Activated naive CD4-positive, alpha-beta T cell treated with anti-CD3 and anti-CD28 coated beads for 36 hours (primary cell): ENCODE measurements at regions not wholly inside any gene's neighbourhood (a gene's known extent, or its start where the extent isn't known, plus 50 kb on each side); places are given as distances from the start of the nearest gene placed in this dataset.

Experiments used
- CTCF ChIA-PET: fragments of 350-600 bp; sonication (Branson Sonifier 250); formaldehyde crosslinking; loops from one replicate; lab custom pipeline; 2021; ENCODE audit warnings: antibody characterized with exemption; lab: Charles Lee
- DNase-seq: peaks from one replicate; pipeline ENCODE4 v3.0.0-alpha.2; 2020
- H3K27ac Mint-ChIP-seq: one replicate; pipeline ENCODE4 v1.8.0; 2021; ENCODE audit warnings: mild to moderate bottlenecking, mixed read lengths
- H3K27me3 Mint-ChIP-seq: one replicate; pipeline ENCODE4 v1.8.0; 2021; ENCODE audit warnings: low read depth, mixed read lengths
- H3K36me3 Mint-ChIP-seq: one replicate; pipeline ENCODE4 v1.8.0; 2021; ENCODE audit warnings: low read depth, mixed read lengths
- H3K4me1 Mint-ChIP-seq: one replicate; pipeline ENCODE4 v1.8.0; 2021; ENCODE audit warnings: low read depth, mixed read lengths
- H3K4me3 Mint-ChIP-seq: one replicate; pipeline ENCODE4 v1.8.0; 2021; ENCODE audit warnings: mild to moderate bottlenecking, moderate library complexity, mixed read lengths
- H3K9me3 Mint-ChIP-seq: one replicate; pipeline ENCODE4 v1.8.0; 2021; ENCODE audit warnings: mixed read lengths
- intact Hi-C: fragments of 100-400 bp; cut with micrococcal nuclease; formaldehyde crosslinking; loops from one replicate; pipeline ENCODE4 v1.15.1; 2023

GRCh38 chr6:163775313-163775712 lies 360.8 kb downstream of the QKI start:
- no peaks in the 10 kb centered on the region for H3K4me1 Mint-ChIP-seq
- no peaks in the 10 kb centered on the region for H3K36me3 Mint-ChIP-seq
- H3K27me3 Mint-ChIP-seq: peaks cover 11% of the 10 kb centered on the region
- no peaks in the 10 kb centered on the region for H3K9me3 Mint-ChIP-seq
- DNase-seq: no peak
- intact Hi-C loops: no loop called here
- H3K27ac Mint-ChIP-seq: no peak overlapping the region
- no peak overlapping the region for H3K4me3 Mint-ChIP-seq
- CTCF ChIA-PET: interaction anchor here (1.3 kb wide), 1 partner anchor 15 kb away, joined by 3 read pairs; no protein-coding TSS in a partner anchor

- Mint-ChIP-seq H3K4me1 (no peaks in the 10 kb centered on the region), H3K36me3 (no peaks in the 10 kb centered on the region), H3K4me3 (no peak overlapping the region), H3K27me3 (peaks cover 11% of the 10 kb centered on the region), H3K9me3 (no peaks in the 10 kb centered on the region), H3K27ac (no peak overlapping the region)
- intact Hi-C loops: no loop called here
- DNase-seq: no peak
- CTCF ChIA-PET: no interaction called here
Observed at GRCh38 chr6:163774485-163774884, 360.0 kb downstream of the QKI start.

GRCh38 chr6:163773646-163774045 lies 359.1 kb downstream of the QKI start:
- CTCF ChIA-PET: no interaction called here
- Mint-ChIP-seq H3K4me3 (no peak overlapping the region), H3K27ac (no peak overlapping the region), H3K36me3 (no peaks in the 10 kb centered on the region), H3K4me1 (no peaks in the 10 kb centered on the region), H3K9me3 (no peaks in the 10 kb centered on the region), H3K27me3 (peaks cover 11% of the 10 kb centered on the region)
- no peak for DNase-seq
- intact Hi-C loops: no loop called here

GRCh38 chr6:163772701-163773100 lies 358.2 kb downstream of the QKI start:
- peaks cover 10% of the 10 kb centered on the region for H3K27me3 Mint-ChIP-seq
- H3K4me3 Mint-ChIP-seq: no peak overlapping the region
- intact Hi-C loops: no loop called here
- H3K27ac Mint-ChIP-seq: no peak overlapping the region
- DNase-seq: no peak
- CTCF ChIA-PET: no interaction called here
- H3K4me1 Mint-ChIP-seq: no peaks in the 10 kb centered on the region
- H3K36me3 Mint-ChIP-seq: no peaks in the 10 kb centered on the region
- H3K9me3 Mint-ChIP-seq: no peaks in the 10 kb centered on the region

- Mint-ChIP-seq H3K4me1 (no peaks in the 10 kb centered on the region), H3K4me3 (no peak overlapping the region), H3K36me3 (no peaks in the 10 kb centered on the region), H3K27ac (no peak overlapping the region), H3K9me3 (no peaks in the 10 kb centered on the region), H3K27me3 (peaks cover 10% of the 10 kb centered on the region)
- CTCF ChIA-PET: no interaction called here
- DNase-seq: no peak
- intact Hi-C loops: no loop called here
Observed at GRCh38 chr6:163771180-163771579, 356.7 kb downstream of the QKI start.

- Mint-ChIP-seq H3K36me3 (no peaks in the 10 kb centered on the region), H3K4me1 (no peaks in the 10 kb centered on the region), H3K27ac (no peak overlapping the region), H3K9me3 (no peaks in the 10 kb centered on the region), H3K4me3 (no peak overlapping the region), H3K27me3 (peaks cover 15% of the 10 kb centered on the region)
- CTCF ChIA-PET: no interaction called here
- intact Hi-C loops: no loop called here
- no peak for DNase-seq
Observed at GRCh38 chr6:163768905-163769304, 354.4 kb downstream of the QKI start.

GRCh38 chr6:163766936-163767335 lies 352.4 kb downstream of the QKI start:
- CTCF ChIA-PET: no interaction called here
- no peak overlapping the region for H3K27ac Mint-ChIP-seq
- no peak for DNase-seq
- H3K4me1 Mint-ChIP-seq: no peaks in the 10 kb centered on the region
- peaks cover 17% of the 10 kb centered on the region for H3K27me3 Mint-ChIP-seq
- no peaks in the 10 kb centered on the region for H3K36me3 Mint-ChIP-seq
- no peaks in the 10 kb centered on the region for H3K9me3 Mint-ChIP-seq
- no peak overlapping the region for H3K4me3 Mint-ChIP-seq
- intact Hi-C loops: no loop called here

GRCh38 chr6:163765335-163765734 lies 350.8 kb downstream of the QKI start:
- DNase-seq: no peak
- intact Hi-C loops: no loop called here
- no peaks in the 10 kb centered on the region for H3K4me1 Mint-ChIP-seq
- H3K27ac Mint-ChIP-seq: no peak overlapping the region
- CTCF ChIA-PET: no interaction called here
- H3K27me3 Mint-ChIP-seq: peaks cover 16% of the 10 kb centered on the region
- H3K9me3 Mint-ChIP-seq: no peaks in the 10 kb centered on the region
- H3K4me3 Mint-ChIP-seq: no peak overlapping the region
- no peaks in the 10 kb centered on the region for H3K36me3 Mint-ChIP-seq

- Mint-ChIP-seq H3K27me3 (peaks cover 16% of the 10 kb centered on the region), H3K36me3 (no peaks in the 10 kb centered on the region), H3K4me3 (no peak overlapping the region), H3K4me1 (no peaks in the 10 kb centered on the region), H3K9me3 (no peaks in the 10 kb centered on the region), H3K27ac (no peak overlapping the region)
- CTCF ChIA-PET: no interaction called here
- no peak for DNase-seq
- intact Hi-C loops: no loop called here
Observed at GRCh38 chr6:163764565-163764964, 350.0 kb downstream of the QKI start.

- H3K4me1 Mint-ChIP-seq: no peaks in the 10 kb centered on the region
- H3K9me3 Mint-ChIP-seq: no peaks in the 10 kb centered on the region
- CTCF ChIA-PET: no interaction called here
- H3K27me3 Mint-ChIP-seq: peaks cover 19% of the 10 kb centered on the region
- no peak overlapping the region for H3K4me3 Mint-ChIP-seq
- H3K36me3 Mint-ChIP-seq: no peaks in the 10 kb centered on the region
- no peak for DNase-seq
- H3K27ac Mint-ChIP-seq: no peak overlapping the region
- intact Hi-C loops: no loop called here
Observed at GRCh38 chr6:163761481-163761880, 347.0 kb downstream of the QKI start.

- Mint-ChIP-seq H3K27ac (no peak overlapping the region), H3K36me3 (no peaks in the 10 kb centered on the region), H3K4me3 (no peak overlapping the region), H3K27me3 (peaks cover 19% of the 10 kb centered on the region), H3K9me3 (no peaks in the 10 kb centered on the region), H3K4me1 (no peaks in the 10 kb centered on the region)
- CTCF ChIA-PET: no interaction called here
- intact Hi-C loops: no loop called here
- no peak for DNase-seq
Observed at GRCh38 chr6:163760860-163761259, 346.3 kb downstream of the QKI start.

GRCh38 chr6:163759542-163759941 lies 345.0 kb downstream of the QKI start:
- H3K9me3 Mint-ChIP-seq: no peaks in the 10 kb centered on the region
- H3K4me1 Mint-ChIP-seq: no peaks in the 10 kb centered on the region
- intact Hi-C loops: no loop called here
- no peak overlapping the region for H3K4me3 Mint-ChIP-seq
- H3K36me3 Mint-ChIP-seq: no peaks in the 10 kb centered on the region
- H3K27me3 Mint-ChIP-seq: peaks cover 13% of the 10 kb centered on the region
- H3K27ac Mint-ChIP-seq: no peak overlapping the region
- CTCF ChIA-PET: no interaction called here
- no peak for DNase-seq

- intact Hi-C loops: no loop called here
- no peaks in the 10 kb centered on the region for H3K4me1 Mint-ChIP-seq
- CTCF ChIA-PET: no interaction called here
- no peaks in the 10 kb centered on the region for H3K9me3 Mint-ChIP-seq
- H3K27ac Mint-ChIP-seq: no peak overlapping the region
- H3K27me3 Mint-ChIP-seq: peaks cover 13% of the 10 kb centered on the region
- no peak for DNase-seq
- H3K36me3 Mint-ChIP-seq: no peaks in the 10 kb centered on the region
- H3K4me3 Mint-ChIP-seq: no peak overlapping the region
Observed at GRCh38 chr6:163757520-163757919, 343.0 kb downstream of the QKI start.

GRCh38 chr6:163756079-163756478 lies 341.6 kb downstream of the QKI start:
- no peaks in the 10 kb centered on the region for H3K36me3 Mint-ChIP-seq
- H3K9me3 Mint-ChIP-seq: no peaks in the 10 kb centered on the region
- no peak for DNase-seq
- H3K27me3 Mint-ChIP-seq: peaks cover 10% of the 10 kb centered on the region
- intact Hi-C loops: no loop called here
- H3K4me3 Mint-ChIP-seq: no peak overlapping the region
- H3K4me1 Mint-ChIP-seq: peaks cover 3% of the 10 kb centered on the region
- CTCF ChIA-PET: interaction anchor here (0.7 kb wide), 1 partner anchor 49 kb away, joined by 3 read pairs; no protein-coding TSS in a partner anchor
- H3K27ac Mint-ChIP-seq: no peak overlapping the region
